CD4-positive, CD25-positive, alpha-beta regulatory T cell (primary cell): ENCODE measurements at regions not wholly inside any gene's neighbourhood (a gene's known extent, or its start where the extent isn't known, plus 50 kb on each side); places are given as distances from the start of the nearest gene placed in this dataset.

Experiments
- ATAC-seq, 2 donors: fragments of 150-1000 bp; cut with Tn5 transposase; one replicate each; pipeline ENCODE4 v1.10.0; 2021; ENCODE audit warnings: low read depth in 2 of 2, moderate number of reproducible peaks in 2 of 2, moderate library complexity in 1 of 2
- DNase-seq, 3 donors: peaks; one replicate each; pipeline versions ENCODE4 v3.0.0 to v3.0.0-alpha.2; 2012 to 2022; ENCODE audit warnings: mixed read lengths in 1 of 3
- H3K27ac ChIP-seq: one replicate; pipeline ENCODE4 v1.7.0; 2013; ENCODE audit warnings: mild to moderate bottlenecking, low read length; ENCODE audit not compliant: insufficient read depth, poor library complexity, severe bottlenecking
- H3K27me3 ChIP-seq: one replicate; pipeline ENCODE4 v1.7.0; 2013; ENCODE audit warnings: low read length; ENCODE audit not compliant: control insufficient read depth, insufficient read depth
- H3K36me3 ChIP-seq: one replicate; pipeline ENCODE4 v1.7.0; 2013; ENCODE audit warnings: mild to moderate bottlenecking, low read length, moderate library complexity; ENCODE audit not compliant: control insufficient read depth, insufficient read depth
- H3K4me1 ChIP-seq: 2 replicates; pipeline ENCODE4 v1.7.0; 2013; ENCODE audit warnings: mild to moderate bottlenecking, low read length; ENCODE audit not compliant: insufficient read depth, control insufficient read depth, poor library complexity, severe bottlenecking
- H3K4me3 ChIP-seq: one replicate; pipeline ENCODE4 v1.7.0; 2013; ENCODE audit warnings: low read depth, mild to moderate bottlenecking, low read length, moderate library complexity
- H3K9me3 ChIP-seq, 2 experiments: 1 replicate in 1 of 2; 2 replicates in 1 of 2; pipeline ENCODE4 v1.7.0; 2013; ENCODE audit warnings: low read length in 2 of 2, mild to moderate bottlenecking in 1 of 2, moderate library complexity in 1 of 2; ENCODE audit not compliant: control insufficient read depth in 2 of 2
- H3K27ac Mint-ChIP-seq, 3 donors: one replicate each; pipeline ENCODE4 v1.8.0; 2020 to 2022; ENCODE audit warnings: mild to moderate bottlenecking in 3 of 3, mixed read lengths in 3 of 3, moderate library complexity in 2 of 3
- H3K27me3 Mint-ChIP-seq: one replicate; pipeline ENCODE4 v1.8.0; 2022; ENCODE audit warnings: mild to moderate bottlenecking, mixed read lengths
- H3K36me3 Mint-ChIP-seq: one replicate; pipeline ENCODE4 v1.8.0; 2020; ENCODE audit warnings: mixed read lengths
- H3K4me1 Mint-ChIP-seq, 4 donors: one replicate each; pipeline ENCODE4 v1.8.0; 2020 to 2022; ENCODE audit warnings: mixed read lengths in 4 of 4, mild to moderate bottlenecking in 1 of 4
- H3K4me3 Mint-ChIP-seq, 4 donors: one replicate each; pipeline ENCODE4 v1.8.0; 2020 to 2022; ENCODE audit warnings: mild to moderate bottlenecking in 4 of 4, mixed read lengths in 4 of 4, moderate library complexity in 3 of 4
- H3K9me3 Mint-ChIP-seq, 7 donors: one replicate each; pipeline ENCODE4 v1.8.0; 2020 to 2022; ENCODE audit warnings: mixed read lengths in 7 of 7, mild to moderate bottlenecking in 3 of 7, moderate library complexity in 2 of 7

DNA sequence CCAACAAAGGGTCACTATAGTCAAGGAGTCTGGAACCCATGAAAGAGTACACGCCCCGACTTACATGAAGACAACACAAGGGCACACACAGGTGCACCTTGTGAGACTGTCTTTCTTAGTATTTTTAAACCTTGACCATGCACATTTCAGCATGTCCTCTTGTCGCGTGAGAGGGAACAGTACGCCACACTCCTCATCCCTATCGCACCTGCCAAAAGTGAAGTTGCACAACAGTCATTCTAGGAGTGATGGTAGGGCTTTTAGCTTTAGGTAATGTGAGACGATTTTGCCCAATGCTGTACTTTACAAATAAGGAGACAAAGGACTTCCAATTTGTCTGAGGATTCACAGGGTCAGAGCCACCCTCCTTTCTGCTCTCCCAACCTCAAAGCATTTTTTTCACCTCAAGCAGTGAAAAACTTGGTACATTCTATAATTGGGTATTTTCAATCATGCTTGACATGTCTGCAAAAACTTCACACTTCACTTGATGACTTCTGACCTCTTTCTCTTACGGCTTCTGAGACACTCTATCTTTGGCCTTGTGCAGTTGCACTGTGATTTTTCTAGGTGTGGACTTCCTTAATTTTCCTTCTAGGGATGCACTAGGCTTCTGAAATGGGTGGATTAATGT, 173.9 kb upstream of the GRB10 start:
- H3K4me3 ChIP-seq: no peak overlapping the region
- H3K36me3 ChIP-seq: no peaks in the 10 kb centered on the region
- Mint-ChIP-seq H3K36me3 (no peaks in the 10 kb centered on the region), H3K27ac (no peak overlapping the region), H3K4me3 (no peak overlapping the region), H3K27me3 (no peaks in the 10 kb centered on the region), H3K9me3 (peaks cover 0 to 1% (median 0%) of the 10 kb centered on the region in 7 donors), H3K4me1 (no peaks in the 10 kb centered on the region)
- H3K27ac ChIP-seq: no peak overlapping the region
- no peak for ATAC-seq
- no peaks in the 10 kb centered on the region for H3K27me3 ChIP-seq
- H3K4me1 ChIP-seq: no peaks in the 10 kb centered on the region
- no peak for DNase-seq
- H3K9me3 ChIP-seq: no peaks in the 10 kb centered on the region

DNA sequence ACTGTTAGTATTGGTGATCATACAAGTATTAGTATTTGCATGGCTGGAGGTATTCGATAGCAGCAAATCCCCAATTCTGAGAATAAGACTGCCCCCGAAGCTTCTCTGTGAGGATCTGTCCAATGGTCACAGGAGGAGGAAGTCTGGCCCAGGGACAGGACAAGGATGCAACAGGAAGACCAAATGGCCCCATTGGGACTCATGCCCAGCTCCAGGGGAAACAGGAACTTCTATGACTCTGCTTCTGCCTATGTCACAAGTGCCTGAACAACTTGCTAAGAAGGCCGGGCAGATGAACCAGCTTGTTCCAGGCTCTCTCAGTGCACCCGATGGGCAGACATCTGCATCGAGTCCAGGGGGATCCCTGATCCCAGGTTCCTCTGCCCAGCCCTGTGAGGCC, 172.0 kb upstream of the GRB10 start:
- Mint-ChIP-seq H3K27me3 (no peaks in the 10 kb centered on the region), H3K4me1 (no peaks in the 10 kb centered on the region), H3K36me3 (no peaks in the 10 kb centered on the region), H3K9me3 (peaks cover 0 to 6% (median 4%) of the 10 kb centered on the region in 7 donors), H3K4me3 (no peak overlapping the region), H3K27ac (no peak overlapping the region)
- Histone ChIP-seq H3K4me1 (no peaks in the 10 kb centered on the region), H3K27me3 (no peaks in the 10 kb centered on the region), H3K4me3 (no peak overlapping the region), H3K36me3 (no peaks in the 10 kb centered on the region), H3K27ac (no peak overlapping the region), H3K9me3 (no peaks in the 10 kb centered on the region)
- ATAC-seq (no peak), DNase-seq (no peak)

DNA sequence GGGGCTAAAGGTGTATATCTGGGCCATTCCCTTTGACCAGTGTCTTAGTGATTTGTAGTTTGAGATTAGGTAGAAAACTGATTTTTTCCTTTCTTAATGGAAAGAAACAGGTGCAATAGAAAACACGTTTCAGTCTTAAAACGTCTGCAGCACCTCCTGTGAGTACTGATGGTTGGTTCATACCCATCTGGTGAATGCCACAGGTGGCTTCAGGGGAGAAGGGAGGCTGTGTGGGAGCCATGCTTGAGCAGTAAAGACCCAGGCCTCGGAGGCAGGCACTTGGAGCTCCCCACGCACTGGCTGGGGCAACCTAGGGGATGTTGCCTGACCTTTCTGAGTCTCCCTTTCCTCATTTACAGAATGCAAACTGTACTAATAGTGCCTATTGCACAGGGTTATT, 171.5 kb upstream of the GRB10 start:
- no peak overlapping the region for H3K4me3 Mint-ChIP-seq
- H3K4me3 ChIP-seq: no peak overlapping the region
- DNase-seq (no peak), ATAC-seq (no peak)
- no peak overlapping the region for H3K27ac Mint-ChIP-seq
- no peaks in the 10 kb centered on the region for H3K9me3 ChIP-seq
- H3K27ac ChIP-seq: no peak overlapping the region
- peaks cover 0 to 6% (median 4%) of the 10 kb centered on the region in 7 donors for H3K9me3 Mint-ChIP-seq
- H3K27me3 Mint-ChIP-seq: no peaks in the 10 kb centered on the region
- no peaks in the 10 kb centered on the region for H3K27me3 ChIP-seq
- H3K36me3 ChIP-seq: no peaks in the 10 kb centered on the region
- no peaks in the 10 kb centered on the region for H3K4me1 ChIP-seq
- no peaks in the 10 kb centered on the region for H3K36me3 Mint-ChIP-seq
- H3K4me1 Mint-ChIP-seq: no peaks in the 10 kb centered on the region

DNA sequence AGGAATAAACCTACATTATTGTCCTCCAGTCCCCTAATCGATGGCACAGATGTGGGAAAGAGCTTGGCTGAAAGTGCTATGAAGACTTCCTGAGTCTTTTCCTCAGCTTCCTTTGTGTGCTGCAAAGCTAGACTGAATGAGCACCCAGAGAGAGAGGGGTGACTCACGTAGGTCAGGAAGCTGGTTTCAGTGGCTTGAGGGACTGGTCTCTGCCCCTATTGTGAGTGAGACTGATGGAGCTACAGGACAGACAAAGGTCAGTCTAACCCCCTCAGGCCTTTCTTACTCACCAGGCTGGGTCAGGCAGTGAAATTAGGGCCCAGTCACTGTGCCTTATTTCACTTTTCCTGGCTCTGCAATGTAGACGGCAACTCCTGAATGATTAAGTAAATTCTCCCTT, 171.1 kb upstream of the GRB10 start:
- H3K4me3 Mint-ChIP-seq: no peak overlapping the region
- peaks cover 0 to 7% (median 4%) of the 10 kb centered on the region in 7 donors for H3K9me3 Mint-ChIP-seq
- H3K9me3 ChIP-seq: no peaks in the 10 kb centered on the region
- no peak overlapping the region for H3K4me3 ChIP-seq
- no peaks in the 10 kb centered on the region for H3K27me3 ChIP-seq
- ATAC-seq: no peak
- H3K36me3 ChIP-seq: no peaks in the 10 kb centered on the region
- no peaks in the 10 kb centered on the region for H3K27me3 Mint-ChIP-seq
- DNase-seq: no peak
- no peaks in the 10 kb centered on the region for H3K4me1 ChIP-seq
- no peak overlapping the region for H3K27ac Mint-ChIP-seq
- H3K4me1 Mint-ChIP-seq: no peaks in the 10 kb centered on the region
- no peak overlapping the region for H3K27ac ChIP-seq
- no peaks in the 10 kb centered on the region for H3K36me3 Mint-ChIP-seq

DNA sequence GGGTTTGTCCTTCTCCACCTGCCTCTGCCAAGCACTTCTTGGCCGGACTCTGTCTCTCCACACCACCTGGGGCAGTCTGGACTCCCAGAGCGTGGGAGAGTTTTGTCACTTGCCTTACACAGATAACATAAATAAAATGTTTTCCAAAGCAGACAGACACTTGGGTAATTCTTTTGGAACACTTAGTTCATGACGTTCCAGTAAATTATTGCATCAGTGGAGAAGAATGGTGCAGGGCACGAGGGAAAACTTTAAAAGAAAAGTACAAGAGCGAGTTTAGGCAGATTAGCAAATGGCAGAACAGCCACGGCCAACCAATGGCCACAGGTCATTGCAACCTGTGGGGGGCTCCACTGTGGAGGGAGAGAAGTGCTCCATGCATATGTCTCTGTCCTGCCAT, 170.6 kb upstream of the GRB10 start:
- Histone ChIP-seq H3K27ac (no peak overlapping the region), H3K36me3 (no peaks in the 10 kb centered on the region), H3K9me3 (no peaks in the 10 kb centered on the region), H3K4me3 (no peak overlapping the region), H3K27me3 (no peaks in the 10 kb centered on the region), H3K4me1 (no peaks in the 10 kb centered on the region)
- Mint-ChIP-seq H3K27ac (no peak overlapping the region), H3K27me3 (no peaks in the 10 kb centered on the region), H3K4me3 (no peak overlapping the region), H3K4me1 (no peaks in the 10 kb centered on the region), H3K36me3 (no peaks in the 10 kb centered on the region), H3K9me3 (peaks cover 0 to 7% (median 4%) of the 10 kb centered on the region in 7 donors)
- ATAC-seq: no peak
- DNase-seq: no peak

DNA sequence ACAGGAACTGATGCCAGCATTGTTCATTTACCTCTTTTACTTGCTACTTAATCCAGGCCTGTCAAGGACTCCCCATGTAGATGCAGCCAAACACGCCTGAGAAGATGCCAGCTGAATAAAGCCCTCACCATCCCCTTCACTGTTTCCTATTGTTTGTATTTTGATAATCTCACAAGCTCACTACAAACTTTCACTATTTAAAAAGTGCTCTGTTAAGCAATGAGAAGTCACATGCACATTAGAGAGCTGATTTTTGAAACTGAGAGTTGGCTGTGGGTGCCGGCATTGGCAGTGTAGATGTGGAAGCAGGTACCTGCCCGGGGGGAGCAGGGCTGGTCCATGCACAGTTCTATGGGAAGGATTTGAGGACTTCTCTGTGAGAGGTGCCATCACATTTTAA, 169.8 kb upstream of the GRB10 start:
- ATAC-seq: no peak

DNA sequence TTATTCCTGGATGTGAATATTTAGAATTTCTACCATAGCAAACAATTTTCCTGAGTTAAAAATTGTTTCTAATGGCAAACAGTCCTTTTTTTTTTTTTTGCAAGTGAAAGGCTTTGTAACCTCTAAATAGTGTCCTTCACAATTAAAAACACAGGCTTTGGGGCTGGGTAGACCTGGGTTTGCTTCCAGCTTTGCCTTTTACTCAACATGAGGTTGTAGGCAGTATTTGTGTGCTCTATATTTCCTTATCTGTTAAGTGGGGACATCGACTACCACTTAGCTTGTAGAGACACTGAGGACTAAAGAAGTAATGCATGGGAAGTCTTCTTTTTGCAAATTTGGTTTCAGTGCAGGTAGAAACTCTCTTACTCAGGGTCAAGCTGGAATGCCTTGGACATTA, 169.4 kb upstream of the GRB10 start:
- Mint-ChIP-seq H3K4me3 (no peak overlapping the region), H3K36me3 (no peaks in the 10 kb centered on the region), H3K27me3 (no peaks in the 10 kb centered on the region), H3K27ac (no peak overlapping the region), H3K9me3 (peaks cover 0 to 7% (median 4%) of the 10 kb centered on the region in 7 donors), H3K4me1 (no peaks in the 10 kb centered on the region)
- no peak overlapping the region for H3K27ac ChIP-seq
- H3K4me1 ChIP-seq: no peaks in the 10 kb centered on the region
- no peaks in the 10 kb centered on the region for H3K27me3 ChIP-seq
- H3K9me3 ChIP-seq: no peaks in the 10 kb centered on the region
- no peak overlapping the region for H3K4me3 ChIP-seq
- H3K36me3 ChIP-seq: no peaks in the 10 kb centered on the region
- DNase-seq: no peak
- ATAC-seq: no peak

More for the DNA sequence above, 169.8 kb upstream of the GRB10 start:
- DNase-seq: no peak
- Histone ChIP-seq H3K4me1 (no peaks in the 10 kb centered on the region), H3K27me3 (no peaks in the 10 kb centered on the region), H3K36me3 (no peaks in the 10 kb centered on the region), H3K4me3 (no peak overlapping the region), H3K27ac (no peak overlapping the region), H3K9me3 (no peaks in the 10 kb centered on the region)
- no peak overlapping the region for H3K27ac Mint-ChIP-seq
- no peak overlapping the region for H3K4me3 Mint-ChIP-seq
- H3K36me3 Mint-ChIP-seq: no peaks in the 10 kb centered on the region
- H3K4me1 Mint-ChIP-seq: no peaks in the 10 kb centered on the region
- H3K27me3 Mint-ChIP-seq: no peaks in the 10 kb centered on the region
- H3K9me3 Mint-ChIP-seq: peaks cover 0 to 7% (median 4%) of the 10 kb centered on the region in 7 donors

DNA sequence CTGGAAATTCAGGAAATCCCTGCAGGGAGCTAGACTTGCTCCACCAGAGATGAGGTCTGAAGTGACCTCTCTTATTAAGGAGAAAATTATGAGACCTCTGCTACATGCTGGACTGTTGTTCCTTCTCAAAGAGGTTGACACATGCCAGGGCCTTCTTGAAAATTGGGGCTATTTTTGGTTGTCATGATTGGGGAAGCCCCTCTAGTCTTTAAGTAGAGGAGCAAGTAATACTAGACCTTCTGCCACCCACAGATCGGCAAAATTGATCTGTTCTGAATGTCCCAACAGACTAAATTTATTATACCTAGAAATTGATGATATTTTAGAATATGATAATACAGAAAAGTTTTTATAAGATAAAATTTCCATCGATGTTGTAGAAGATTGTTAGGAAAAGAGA, 160.8 kb upstream of the GRB10 start:
- DNase-seq: no peak
- H3K27me3 Mint-ChIP-seq: peaks cover 8% of the 10 kb centered on the region
- Histone ChIP-seq H3K4me1 (no peaks in the 10 kb centered on the region), H3K4me3 (no peak overlapping the region), H3K27ac (no peak overlapping the region), H3K27me3 (no peaks in the 10 kb centered on the region), H3K36me3 (no peaks in the 10 kb centered on the region), H3K9me3 (no peaks in the 10 kb centered on the region)
- H3K27ac Mint-ChIP-seq: no peak overlapping the region
- H3K36me3 Mint-ChIP-seq: no peaks in the 10 kb centered on the region
- H3K9me3 Mint-ChIP-seq: peaks cover 0 to 4% (median 0%) of the 10 kb centered on the region in 7 donors
- no peak overlapping the region for H3K4me3 Mint-ChIP-seq
- H3K4me1 Mint-ChIP-seq: no peaks in the 10 kb centered on the region
- ATAC-seq: no peak
